K562 (cell line): ENCODE measurements at regions not wholly inside any gene's neighbourhood (a gene's known extent, or its start where the extent isn't known, plus 50 kb on each side); places are given as distances from the start of the nearest gene placed in this dataset.

Experiments used
- ARID2 ChIP-seq: fragments of 450-650 bp; IDR thresholded peaks from 2 replicates; pipeline ENCODE4 v1.6.1; 2017; ENCODE audit warnings: antibody characterized with exemption, mild to moderate bottlenecking
- ATF4 ChIP-seq: fragments of 450-650 bp; formaldehyde crosslinking; IDR thresholded peaks from 2 replicates; pipeline ENCODE4 v1.4.0; 2022; ENCODE audit warnings: mild to moderate bottlenecking, moderate library complexity
- BHLHE40 ChIP-seq: IDR thresholded peaks from 2 replicates; pipeline ENCODE4 v1.6.1; 2011; ENCODE audit warnings: low read length, improper control_type of control experiment
- CBFA2T3 ChIP-seq: fragments of 450-650 bp; IDR thresholded peaks from 2 replicates; pipeline ENCODE4 v1.6.1; 2017
- CEBPG ChIP-seq, 3 experiments: fragments of 200-800 bp in 1 of 3; sonication (Bioruptor generic) in 1 of 3; sonication (generic) in 1 of 3; formaldehyde crosslinking in 1 of 3; IDR thresholded peaks in 2 of 3; conservative IDR thresholded peaks in 1 of 3; 2 replicates each; pipeline versions ENCODE4 v1.6.1 to v1.8.0; 2016 to 2022; ENCODE audit warnings: missing compliant biosample characterization in 2 of 3, missing genetic modification characterization in 2 of 3, mild to moderate bottlenecking in 1 of 3, missing genetic modification reagents in 1 of 3
- CTBP1 ChIP-seq: fragments of 450-650 bp; IDR thresholded peaks from 2 replicates; pipeline ENCODE4 v1.6.1; 2016; ENCODE audit warnings: borderline replicate concordance
- EHMT2 ChIP-seq: fragments of 450-650 bp; IDR thresholded peaks from 2 replicates; pipeline ENCODE4 v1.6.1; 2018; ENCODE audit warnings: antibody characterized with exemption
- FOS ChIP-seq: IDR thresholded peaks from 3 replicates; pipeline ENCODE4 v1.6.1; 2011; ENCODE audit not compliant: insufficient read length; ENCODE audit errors: extremely low read depth
- GTF3C2 ChIP-seq: IDR thresholded peaks from 3 replicates; pipeline ENCODE4 v1.6.1; 2011; ENCODE audit warnings: borderline replicate concordance, mild to moderate bottlenecking, moderate library complexity; ENCODE audit not compliant: insufficient read length; ENCODE audit errors: extremely low read depth
- KDM1A ChIP-seq, 2 experiments: fragments of 450-650 bp; IDR thresholded peaks; 2 replicates each; pipeline ENCODE4 v1.6.1; 2016; ENCODE audit warnings: mild to moderate bottlenecking in 2 of 2
- KLF6 ChIP-seq: fragments of 250-450 bp; sonication (Bioruptor Pico); IDR thresholded peaks from 2 replicates; pipeline ENCODE4 v1.4.0; 2020; ENCODE audit warnings: mild to moderate bottlenecking, moderate library complexity, borderline replicate concordance
- PBX2 ChIP-seq, 2 experiments: IDR thresholded peaks in 1 of 2; conservative IDR thresholded peaks in 1 of 2; 2 replicates each; pipeline ENCODE4 v1.6.1; 2016; ENCODE audit warnings: low read depth in 2 of 2, mild to moderate bottlenecking in 1 of 2, missing compliant biosample characterization in 1 of 2, missing genetic modification characterization in 1 of 2, moderate library complexity in 1 of 2
- RBFOX2 ChIP-seq: fragments of 200-400 bp; formaldehyde crosslinking; IDR thresholded peaks from 2 replicates; pipeline ENCODE4 v1.6.1; 2017; ENCODE audit warnings: low read depth, mild to moderate bottlenecking, low read length, moderate library complexity
- RCOR1 ChIP-seq, 2 experiments: IDR thresholded peaks; 2 replicates each; pipeline ENCODE4 v1.6.1; 2012; ENCODE audit warnings: low read depth in 2 of 2, low read length in 2 of 2, borderline replicate concordance in 1 of 2, improper control_type of control experiment in 1 of 2
- ZFP36 ChIP-seq: fragments of 150-350 bp; IDR thresholded peaks from 2 replicates; pipeline ENCODE4 v1.6.1; 2018; ENCODE audit warnings: low read length, low read depth; ENCODE audit not compliant: partially characterized antibody
- ZHX1 ChIP-seq: fragments of 150-350 bp; conservative IDR thresholded peaks from 2 replicates; pipeline ENCODE4 v1.6.1; 2014; ENCODE audit warnings: low read length
- ZNF174 ChIP-seq: fragments of 250-450 bp; sonication (Bioruptor Pico); IDR thresholded peaks from 2 replicates; pipeline ENCODE4 v1.4.0; 2020; ENCODE audit warnings: mild to moderate bottlenecking
- ZNF23 ChIP-seq: fragments of 250-450 bp; sonication (Bioruptor Pico); IDR thresholded peaks from 2 replicates; pipeline ENCODE4 v1.4.0; 2020; ENCODE audit warnings: mild to moderate bottlenecking

- TF ChIP-seq CBFA2T3 (peak; percentile 58), RBFOX2 (no peak), KLF6 (CRISPR knock-in tag) (no peak), ZNF23 (CRISPR knock-in tag) (no peak), BHLHE40 (0 out of 2 replicates have a peak, but pooled peaks have one; percentile 20), EHMT2 (peak; percentile 87), ZFP36 (no peak), FOS (no peak), CTBP1 (0 out of 2 replicates have a peak, but pooled peaks have one; percentile 10), ATF4 (no peak), CEBPG (CRISPR knock-in tag; IDR thresholded peaks at IDR 0.05) (no peak), CEBPG (tag; conservative IDR thresholded peaks at IDR 0.05 in 1 of 2, IDR thresholded peaks at IDR 0.05 in 1 of 2) (no peak), ZHX1 (no peak), PBX2 (CRISPR knock-in tag; IDR thresholded peaks at IDR 0.05; ENCODE audit: low read depth) (no peak), PBX2 (tag; conservative IDR thresholded peaks at IDR 0.05; ENCODE audit: low read depth) (peak; percentile 45; the same call in 1 of the 2 replicates), ARID2 (no peak), RCOR1 (IDR thresholded peaks at IDR 0.05; ENCODE audit: borderline replicate concordance in 1 of 2, low read depth in 2 of 2, low read length in 2 of 2) (peak in 1 of 2 experiments; percentile 47; a peak in 1 of 4 replicates), GTF3C2 (no peak), ZNF174 (no peak), KDM1A (IDR thresholded peaks at IDR 0.05) (peak in 1 of 2 experiments; percentile 96; a peak in 2 of 4 replicates)
Observed at GRCh38 chr16:89034971-89035668, 58.1 kb upstream of the CBFA2T3 start (continued).
